Stimulated activated naive B cell treated with anti-CD40 and anti-IgM and Interleukin-4, amounts not matched to agents 10 μg/mL and 1 μg/mL and 100 μg/mL, for 72 hours (primary cell): ENCODE measurements at regions not wholly inside any gene's neighbourhood (a gene's known extent, or its start where the extent isn't known, plus 50 kb on each side); places are given as distances from the start of the nearest gene placed in this dataset.

Source experiments
- ATAC-seq, 2 donors: fragments of 150-1000 bp; cut with Tn5 transposase; replicated peaks; 2 replicates each; pipeline ENCODE4 v1.10.0; 2021; ENCODE audit warnings: moderate library complexity in 1 of 2
- DNase-seq: peaks from one replicate; pipeline ENCODE4 v3.0.0; 2021
- H3K27ac Mint-ChIP-seq: one replicate; pipeline ENCODE4 v1.8.0; 2022; ENCODE audit warnings: mild to moderate bottlenecking, mixed read lengths
- H3K27me3 Mint-ChIP-seq, 2 donors: one replicate each; pipeline ENCODE4 v1.8.0; 2022; ENCODE audit warnings: mixed read lengths in 2 of 2
- H3K36me3 Mint-ChIP-seq, 2 donors: one replicate each; pipeline ENCODE4 v1.8.0; 2022; ENCODE audit warnings: mixed read lengths in 2 of 2, mild to moderate bottlenecking in 1 of 2
- H3K4me1 Mint-ChIP-seq, 2 donors: one replicate each; pipeline ENCODE4 v1.8.0; 2022; ENCODE audit warnings: mixed read lengths in 2 of 2, mild to moderate bottlenecking in 1 of 2
- H3K4me3 Mint-ChIP-seq, 2 donors: one replicate each; pipeline ENCODE4 v1.8.0; 2022; ENCODE audit warnings: mild to moderate bottlenecking in 2 of 2, mixed read lengths in 2 of 2, moderate library complexity in 1 of 2
- H3K9me3 Mint-ChIP-seq, 2 donors: one replicate each; pipeline ENCODE4 v1.8.0; 2022; ENCODE audit warnings: mixed read lengths in 2 of 2, mild to moderate bottlenecking in 1 of 2

GRCh38 chr4:34718576-34719245, 1525.6 kb downstream of the ARAP2 start:
- Mint-ChIP-seq H3K4me1 (no peaks in the 10 kb centered on the region), H3K36me3 (no peaks in the 10 kb centered on the region), H3K9me3 (no peaks in the 10 kb centered on the region), H3K27ac (no peak overlapping the region), H3K27me3 (no peaks in the 10 kb centered on the region), H3K4me3 (no peak overlapping the region)
- DNase-seq (no peak), ATAC-seq (no peak)

GRCh38 chr4:34720571-34720970, 1523.7 kb downstream of the ARAP2 start:
- no peak overlapping the region for H3K4me3 Mint-ChIP-seq
- no peaks in the 10 kb centered on the region for H3K36me3 Mint-ChIP-seq
- no peaks in the 10 kb centered on the region for H3K9me3 Mint-ChIP-seq
- H3K4me1 Mint-ChIP-seq: no peaks in the 10 kb centered on the region
- H3K27ac Mint-ChIP-seq: no peak overlapping the region
- no peaks in the 10 kb centered on the region for H3K27me3 Mint-ChIP-seq
- DNase-seq (no peak), ATAC-seq (no peak)

GRCh38 chr4:34721835-34722234, 1522.5 kb downstream of the ARAP2 start:
- H3K27me3 Mint-ChIP-seq: no peaks in the 10 kb centered on the region
- ATAC-seq: no peak
- no peaks in the 10 kb centered on the region for H3K4me1 Mint-ChIP-seq
- DNase-seq: no peak
- H3K36me3 Mint-ChIP-seq: no peaks in the 10 kb centered on the region
- no peaks in the 10 kb centered on the region for H3K9me3 Mint-ChIP-seq
- H3K4me3 Mint-ChIP-seq: no peak overlapping the region
- H3K27ac Mint-ChIP-seq: no peak overlapping the region

GRCh38 chr4:34723605-34724004, 1520.7 kb downstream of the ARAP2 start:
- no peaks in the 10 kb centered on the region for H3K36me3 Mint-ChIP-seq
- no peak for DNase-seq
- no peaks in the 10 kb centered on the region for H3K27me3 Mint-ChIP-seq
- H3K4me3 Mint-ChIP-seq: no peak overlapping the region
- no peak overlapping the region for H3K27ac Mint-ChIP-seq
- H3K4me1 Mint-ChIP-seq: no peaks in the 10 kb centered on the region
- ATAC-seq: no peak
- no peaks in the 10 kb centered on the region for H3K9me3 Mint-ChIP-seq

GRCh38 chr4:34724491-34724890, 1519.8 kb downstream of the ARAP2 start:
- H3K36me3 Mint-ChIP-seq: no peaks in the 10 kb centered on the region
- no peak for DNase-seq
- H3K27me3 Mint-ChIP-seq: no peaks in the 10 kb centered on the region
- no peaks in the 10 kb centered on the region for H3K4me1 Mint-ChIP-seq
- H3K9me3 Mint-ChIP-seq: no peaks in the 10 kb centered on the region
- peak in 1 of 2 donors; percentile 54 for ATAC-seq
- no peak overlapping the region for H3K4me3 Mint-ChIP-seq
- no peak overlapping the region for H3K27ac Mint-ChIP-seq

- Mint-ChIP-seq H3K27me3 (no peaks in the 10 kb centered on the region), H3K4me1 (no peaks in the 10 kb centered on the region), H3K36me3 (no peaks in the 10 kb centered on the region), H3K4me3 (no peak overlapping the region), H3K9me3 (peaks cover 0 to 1% of the 10 kb centered on the region in 2 donors), H3K27ac (no peak overlapping the region)
- ATAC-seq (no peak), DNase-seq (no peak)
Observed at GRCh38 chr4:34731070-34731469, 1513.2 kb downstream of the ARAP2 start.

GRCh38 chr4:34732176-34732950, 1512.0 kb downstream of the ARAP2 start:
- no peak overlapping the region for H3K27ac Mint-ChIP-seq
- no peaks in the 10 kb centered on the region for H3K4me1 Mint-ChIP-seq
- no peak overlapping the region for H3K4me3 Mint-ChIP-seq
- DNase-seq: no peak
- ATAC-seq: peak in 1 of 2 donors; percentile 27
- H3K9me3 Mint-ChIP-seq: peaks cover 0 to 1% of the 10 kb centered on the region in 2 donors
- no peaks in the 10 kb centered on the region for H3K36me3 Mint-ChIP-seq
- H3K27me3 Mint-ChIP-seq: no peaks in the 10 kb centered on the region

GRCh38 chr4:34733185-34733941, 1511.0 kb downstream of the ARAP2 start:
- no peaks in the 10 kb centered on the region for H3K4me1 Mint-ChIP-seq
- no peaks in the 10 kb centered on the region for H3K27me3 Mint-ChIP-seq
- no peak for DNase-seq
- no peak for ATAC-seq
- H3K9me3 Mint-ChIP-seq: peaks cover 0 to 3% of the 10 kb centered on the region in 2 donors
- no peak overlapping the region for H3K4me3 Mint-ChIP-seq
- no peak overlapping the region for H3K27ac Mint-ChIP-seq
- no peaks in the 10 kb centered on the region for H3K36me3 Mint-ChIP-seq

- Mint-ChIP-seq H3K27ac (no peak overlapping the region), H3K27me3 (no peaks in the 10 kb centered on the region), H3K9me3 (peaks cover 2 to 3% of the 10 kb centered on the region in 2 donors), H3K4me3 (no peak overlapping the region), H3K36me3 (no peaks in the 10 kb centered on the region), H3K4me1 (peaks cover 0 to 2% of the 10 kb centered on the region in 2 donors)
- DNase-seq (no peak), ATAC-seq (no peak)
Observed at GRCh38 chr4:34766935-34767334, 1477.4 kb downstream of the ARAP2 start.

- H3K36me3 Mint-ChIP-seq: no peaks in the 10 kb centered on the region
- ATAC-seq: no peak
- DNase-seq: no peak
- H3K9me3 Mint-ChIP-seq: peaks cover 2 to 3% of the 10 kb centered on the region in 2 donors
- H3K4me3 Mint-ChIP-seq: no peak overlapping the region
- peaks cover 0 to 2% of the 10 kb centered on the region in 2 donors for H3K4me1 Mint-ChIP-seq
- H3K27me3 Mint-ChIP-seq: no peaks in the 10 kb centered on the region
- no peak overlapping the region for H3K27ac Mint-ChIP-seq
Observed at GRCh38 chr4:34767407-34767806, 1476.9 kb downstream of the ARAP2 start.

- Mint-ChIP-seq H3K27ac (no peak overlapping the region), H3K4me3 (no peak overlapping the region), H3K27me3 (no peaks in the 10 kb centered on the region), H3K4me1 (peaks cover 0 to 2% of the 10 kb centered on the region in 2 donors), H3K36me3 (no peaks in the 10 kb centered on the region), H3K9me3 (peaks cover 2 to 3% of the 10 kb centered on the region in 2 donors)
- no peak for ATAC-seq
- no peak for DNase-seq
Observed at GRCh38 chr4:34771632-34772031, 1472.7 kb downstream of the ARAP2 start.

GRCh38 chr4:34790131-34790530, 1454.2 kb downstream of the ARAP2 start:
- no peaks in the 10 kb centered on the region for H3K4me1 Mint-ChIP-seq
- H3K4me3 Mint-ChIP-seq: no peak overlapping the region
- H3K36me3 Mint-ChIP-seq: no peaks in the 10 kb centered on the region
- no peaks in the 10 kb centered on the region for H3K27me3 Mint-ChIP-seq
- no peak overlapping the region for H3K27ac Mint-ChIP-seq
- H3K9me3 Mint-ChIP-seq: peaks cover 0 to 4% of the 10 kb centered on the region in 2 donors
- ATAC-seq (no peak), DNase-seq (no peak)

- H3K27me3 Mint-ChIP-seq: no peaks in the 10 kb centered on the region
- ATAC-seq (no peak), DNase-seq (no peak)
- no peaks in the 10 kb centered on the region for H3K4me1 Mint-ChIP-seq
- H3K27ac Mint-ChIP-seq: no peak overlapping the region
- H3K4me3 Mint-ChIP-seq: no peak overlapping the region
- H3K36me3 Mint-ChIP-seq: no peaks in the 10 kb centered on the region
- H3K9me3 Mint-ChIP-seq: peaks cover 0 to 4% of the 10 kb centered on the region in 2 donors
Observed at GRCh38 chr4:34791209-34791608, 1453.1 kb downstream of the ARAP2 start.

- Mint-ChIP-seq H3K27ac (no peak overlapping the region), H3K36me3 (no peaks in the 10 kb centered on the region), H3K27me3 (no peaks in the 10 kb centered on the region), H3K4me1 (no peaks in the 10 kb centered on the region), H3K4me3 (no peak overlapping the region), H3K9me3 (peaks cover 4 to 8% of the 10 kb centered on the region in 2 donors)
- DNase-seq: no peak
- no peak for ATAC-seq
Observed at GRCh38 chr4:34800953-34801352, 1443.4 kb downstream of the ARAP2 start.
